Inflammatory macrophage (primary cell): ENCODE measurements at regions not wholly inside any gene's neighbourhood (a gene's known extent, or its start where the extent isn't known, plus 50 kb on each side); places are given as distances from the start of the nearest gene placed in this dataset.
"Not testable (repeated sequence)": the region's sequence is repeated elsewhere in the genome, so short reads cannot be mapped to it uniquely, and the experiment has no call there.

ENCODE experiments used
- DNase-seq, 2 donors: peaks; one replicate each; pipeline ENCODE4 v3.0.0-alpha.2; 2020 to 2022

GRCh38 chr3:5762506-5762905 lies 575.0 kb downstream of the EDEM1 start:
- DNase-seq, result no peak

DNA sequence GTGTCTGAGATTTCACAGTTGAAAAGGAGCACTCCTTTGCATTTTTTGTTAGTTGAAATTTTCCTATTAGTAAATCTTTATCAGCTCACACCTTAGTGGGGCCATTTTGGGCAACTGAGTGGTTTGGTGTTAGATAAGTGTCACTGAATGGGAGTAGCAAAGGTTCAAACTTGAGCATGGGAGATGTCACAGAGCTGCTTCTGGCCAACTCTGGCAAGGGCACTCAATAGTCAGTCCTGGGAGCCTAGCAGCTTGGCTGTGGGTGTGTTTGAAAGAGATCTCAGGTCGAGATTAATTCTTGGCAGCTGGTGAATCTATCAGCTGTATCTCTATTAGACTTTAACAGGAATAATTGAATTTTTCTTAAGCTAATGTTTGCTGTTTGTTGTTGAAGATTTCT lies 579.3 kb downstream of the EDEM1 start:
- DNase-seq, result no peak

DNA sequence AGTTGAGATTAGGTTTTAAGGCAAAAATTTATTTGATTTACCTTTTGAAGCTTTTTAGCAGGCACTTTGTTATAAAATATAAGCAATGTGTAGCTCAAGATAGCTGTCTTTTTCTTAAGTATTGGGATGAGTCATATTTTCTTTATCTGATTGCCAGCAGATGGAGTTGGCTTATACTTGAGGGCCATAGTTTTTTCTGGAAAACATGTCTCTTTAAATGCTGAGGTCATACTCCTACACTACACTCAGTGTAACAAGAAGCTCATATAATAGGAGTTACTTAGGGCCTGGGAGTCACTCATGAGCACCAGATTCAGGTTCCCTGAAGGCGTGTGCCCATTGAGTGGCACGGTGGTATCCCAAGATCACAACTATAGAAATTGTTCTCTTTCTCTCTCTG lies 579.8 kb downstream of the EDEM1 start:
- DNase-seq, result no peak

- no peak for DNase-seq
Observed at GRCh38 chr3:5768281-5768945, 580.9 kb downstream of the EDEM1 start.

DNA sequence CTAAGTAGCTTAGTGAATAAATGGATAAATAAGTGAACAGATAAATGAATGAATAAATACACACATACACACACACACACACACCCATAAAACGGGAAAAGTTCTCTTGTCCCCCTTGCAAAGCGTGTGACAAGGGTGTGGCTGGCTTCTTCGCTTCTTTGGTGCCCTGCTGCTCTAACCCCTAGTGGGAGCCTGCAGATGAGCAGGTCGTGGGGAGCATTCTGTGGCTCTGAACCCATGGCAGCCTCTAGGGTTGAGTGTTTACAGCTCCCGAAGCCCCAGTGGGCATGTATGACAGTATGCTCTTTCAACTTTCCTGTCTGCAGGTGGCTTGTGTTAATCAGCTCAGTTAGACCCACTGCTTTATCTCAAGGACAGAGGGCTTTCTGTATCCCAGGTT lies 582.3 kb downstream of the EDEM1 start:
- no peak for DNase-seq

GRCh38 chr3:5774337-5774736 lies 586.8 kb downstream of the EDEM1 start:
- DNase-seq, result no peak

DNA sequence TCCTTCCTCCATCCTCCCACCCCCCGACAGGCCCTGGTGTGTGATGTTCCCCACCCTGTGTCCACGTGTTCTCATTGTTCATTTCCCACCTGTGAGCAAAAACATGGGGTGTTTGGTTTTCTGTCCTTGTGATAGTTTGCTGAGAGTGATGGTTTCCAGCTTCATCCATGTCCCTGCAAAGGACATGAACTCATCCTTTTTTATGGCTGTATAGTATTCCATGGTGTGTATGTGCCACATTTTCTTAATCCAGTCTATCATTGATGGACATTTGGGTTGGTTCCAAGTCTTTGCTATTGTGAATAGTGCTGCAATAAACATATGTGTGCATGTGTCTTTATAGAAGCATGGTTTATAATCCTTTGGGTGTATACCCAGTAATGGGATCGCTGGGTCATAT lies 587.6 kb downstream of the EDEM1 start:
- not testable (repeated sequence) for DNase-seq

DNA sequence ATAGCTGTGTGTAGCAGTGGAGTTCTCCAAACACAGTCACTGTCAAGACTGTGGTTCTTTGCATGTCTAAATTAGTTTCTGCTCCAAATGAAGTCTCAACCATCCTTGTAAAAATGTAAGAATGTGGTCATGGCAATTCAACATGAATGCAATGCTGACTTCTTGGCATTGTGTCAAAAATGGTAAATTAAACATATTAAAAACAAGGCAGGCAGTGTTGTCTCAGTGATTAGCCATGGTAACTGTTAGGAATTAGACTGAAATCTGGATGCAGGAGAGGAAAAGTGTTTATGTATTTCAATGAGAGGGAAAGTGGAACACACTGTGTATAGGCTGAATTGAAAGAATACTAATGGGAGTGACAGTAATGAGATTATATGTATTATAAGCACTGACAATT lies 597.2 kb downstream of the EDEM1 start:
- DNase-seq, result no peak

- peak; percentile 64 to 73 for DNase-seq
Observed at GRCh38 chr3:5787861-5788488, 600.5 kb downstream of the EDEM1 start.

- no peak for DNase-seq
Observed at GRCh38 chr3:5788496-5788895, 601.0 kb downstream of the EDEM1 start.

GRCh38 chr3:5791558-5791957 lies 604.1 kb downstream of the EDEM1 start:
- DNase-seq, result no peak

- DNase-seq, result no peak
Observed at GRCh38 chr3:5796541-5796940, 609.0 kb downstream of the EDEM1 start.

DNA sequence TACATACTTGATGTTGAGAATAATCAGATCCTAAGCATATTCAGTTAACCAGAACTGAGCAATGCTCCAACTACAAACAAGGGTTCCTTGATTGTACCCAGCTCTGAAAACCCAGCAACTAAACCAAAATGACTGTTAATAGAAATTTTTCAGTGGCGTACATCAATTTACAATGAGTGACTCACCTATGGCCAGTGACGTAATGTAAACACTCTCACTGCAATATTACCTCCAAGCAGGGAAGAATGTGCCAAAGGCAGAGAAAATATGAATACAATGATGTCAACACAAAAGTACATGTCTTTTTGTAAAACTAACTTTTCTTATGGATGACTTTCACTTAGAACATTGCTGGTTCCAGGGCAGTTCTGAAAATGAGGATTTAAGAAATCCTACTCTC lies 611.3 kb downstream of the EDEM1 start:
- no peak for DNase-seq

GRCh38 chr3:5799398-5799797 lies 611.9 kb downstream of the EDEM1 start:
- DNase-seq, result no peak

DNA sequence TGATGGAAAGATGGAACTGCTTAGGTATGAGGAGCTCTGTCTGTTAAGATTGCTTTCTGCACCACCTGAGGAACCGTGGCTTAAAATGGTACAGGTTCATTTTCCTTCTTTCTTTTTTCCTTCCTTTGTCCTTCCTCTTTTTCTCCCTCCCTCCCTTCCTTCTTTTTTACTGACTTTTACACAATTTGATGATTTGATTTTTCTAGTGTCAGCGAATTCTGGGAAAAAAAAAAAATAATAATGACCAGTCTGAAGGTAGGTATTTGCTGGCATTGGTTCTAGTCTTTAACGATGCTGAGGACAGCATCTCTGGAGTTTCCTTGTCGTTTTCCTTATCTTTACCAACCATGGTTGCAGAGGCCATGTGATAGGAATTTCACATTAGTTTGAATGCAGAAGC lies 613.5 kb downstream of the EDEM1 start:
- DNase-seq, result no peak

DNA sequence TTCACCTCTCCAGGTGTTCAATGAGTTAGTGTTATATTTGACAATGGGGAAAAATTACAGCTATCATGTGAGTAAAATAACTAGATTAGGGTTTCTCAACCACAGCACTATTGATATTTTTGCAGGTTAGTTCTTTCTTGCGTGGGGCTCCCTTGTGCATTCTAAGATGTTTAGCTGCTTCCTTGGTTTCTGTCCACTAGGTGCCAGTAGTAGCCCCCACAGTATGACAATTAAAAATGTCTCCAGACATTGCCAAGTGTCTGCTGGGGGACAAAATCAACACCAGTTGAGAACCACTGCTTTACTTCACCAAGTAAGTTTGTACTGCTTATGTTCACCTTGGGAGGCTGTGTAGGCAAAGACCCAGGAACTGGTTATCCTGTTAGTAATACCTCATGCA lies 618.7 kb downstream of the EDEM1 start:
- DNase-seq, result no peak

DNA sequence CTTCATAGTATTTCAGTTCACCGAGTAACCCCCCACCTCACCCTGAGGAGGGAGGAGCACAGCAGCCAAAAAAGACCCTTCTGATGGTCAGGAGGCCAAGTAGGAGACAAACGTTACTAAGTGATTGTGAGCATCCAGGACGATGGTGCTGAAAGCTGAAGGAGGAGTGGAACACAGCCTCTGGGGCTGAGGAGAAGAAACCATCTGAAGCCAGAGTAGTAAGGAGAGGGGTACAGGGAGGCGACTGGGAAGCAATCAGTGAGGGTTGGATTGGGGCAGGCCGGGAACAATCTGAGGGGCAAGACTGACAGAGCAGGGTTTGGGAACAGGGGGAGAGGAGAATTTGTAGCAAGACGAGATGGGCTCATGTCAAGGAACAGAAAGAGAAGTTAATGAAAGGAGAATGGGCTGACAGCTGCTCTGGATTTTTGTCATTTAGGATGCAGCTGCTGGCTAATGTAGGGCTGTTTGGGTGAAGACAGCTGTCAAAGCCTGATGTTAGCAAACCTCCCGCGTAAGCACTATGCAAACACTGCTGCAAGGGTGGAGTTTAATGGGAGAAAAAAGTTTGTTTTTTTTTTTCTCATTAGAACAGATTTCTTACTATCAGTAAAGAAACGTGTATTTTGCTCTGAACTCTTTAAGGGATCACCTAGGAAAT lies 622.2 kb downstream of the EDEM1 start:
- DNase-seq, result no peak

- DNase-seq, result no peak
Observed at GRCh38 chr3:5811016-5811415, 623.5 kb downstream of the EDEM1 start.

GRCh38 chr3:5813521-5813920 lies 626.0 kb downstream of the EDEM1 start:
- DNase-seq, result no peak

DNA sequence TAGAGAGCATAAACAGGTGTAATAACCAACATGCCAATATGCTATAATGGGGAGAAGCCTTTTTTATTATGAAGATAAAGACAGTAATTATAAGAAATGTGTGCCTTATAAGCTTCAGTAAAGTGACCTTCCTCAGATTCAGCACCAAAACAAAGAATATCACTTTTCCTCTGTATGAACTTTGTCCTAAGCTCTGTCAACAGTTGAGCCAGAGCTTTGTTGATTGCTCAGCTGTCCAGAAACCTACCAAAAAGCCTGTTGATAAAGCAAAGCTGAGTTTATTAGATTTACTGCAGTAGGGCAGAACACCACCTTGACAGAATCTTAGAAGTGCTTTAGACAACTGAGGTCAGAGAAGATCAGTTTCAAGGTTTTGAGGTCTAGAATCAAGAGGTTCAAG lies 635.3 kb downstream of the EDEM1 start:
- no peak for DNase-seq

GRCh38 chr3:5826467-5826866 lies 639.0 kb downstream of the EDEM1 start:
- no peak for DNase-seq

DNA sequence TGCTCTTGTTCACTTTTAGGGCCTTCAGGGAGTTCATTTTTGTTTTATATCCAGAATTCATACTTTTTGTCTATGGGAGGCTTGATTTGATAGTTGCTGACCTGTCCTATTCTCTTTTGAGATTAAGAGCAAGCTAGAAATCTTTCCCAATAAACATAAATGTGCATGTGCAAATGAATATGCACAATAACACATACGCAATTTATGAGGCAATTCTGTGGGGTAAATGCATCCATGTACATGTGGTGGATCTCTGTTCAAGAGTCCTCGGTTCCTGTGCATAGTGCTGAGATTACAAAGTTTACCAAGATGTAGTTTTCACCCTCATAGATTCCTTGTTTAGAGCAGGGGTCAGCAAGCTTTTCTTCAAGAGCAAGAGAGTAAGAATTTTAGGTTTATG lies 640.7 kb downstream of the EDEM1 start:
- DNase-seq, result no peak

GRCh38 chr3:5840056-5840455 lies 652.5 kb downstream of the EDEM1 start:
- DNase-seq, result no peak

DNA sequence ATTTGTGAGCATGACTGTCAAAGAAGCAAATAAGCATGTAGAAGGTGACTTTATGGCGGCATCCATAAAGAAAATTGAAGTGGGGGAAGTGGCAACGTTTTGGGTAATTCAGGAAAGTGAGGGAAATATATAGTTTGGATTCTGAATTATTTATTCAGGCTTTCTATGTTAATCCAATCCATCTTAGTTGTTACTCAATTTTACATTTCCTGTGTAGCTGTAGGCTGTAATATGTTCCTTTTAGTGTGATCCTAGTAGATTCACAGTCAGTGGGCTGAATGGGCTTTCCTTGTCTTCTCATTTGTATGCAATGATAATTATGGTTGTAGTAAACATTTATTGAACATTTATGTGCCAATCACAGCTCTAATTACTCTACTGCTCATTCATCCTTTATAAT lies 654.1 kb downstream of the EDEM1 start:
- DNase-seq, result no peak
